Esophagus squamous epithelium (tissue), 4 donors: ENCODE measurements at regions not wholly inside any gene's neighbourhood (a gene's known extent, or its start where the extent isn't known, plus 50 kb on each side); places are given as distances from the start of the nearest gene placed in this dataset.

Experiments used
- POLR2A ChIP-seq, 4 donors: fragments of 450-650 bp; IDR thresholded peaks; one replicate each; pipeline ENCODE4 v1.6.1; 2017; ENCODE audit warnings: antibody characterized with exemption in 4 of 4, mild to moderate bottlenecking in 4 of 4, moderate library complexity in 3 of 4
- TF ChIP-seq, protein P1 (sequence below), 6 experiments: fragments of 450-650 bp in 4 of 6; fragments of 200-600 bp in 2 of 6; sonication (generic) in 2 of 6; IDR thresholded peaks; one replicate each; pipeline ENCODE4 v1.5.1; 2016 to 2019; ENCODE audit warnings: antibody characterized with exemption in 6 of 6, mild to moderate bottlenecking in 4 of 6, moderate library complexity in 4 of 6

DNA sequence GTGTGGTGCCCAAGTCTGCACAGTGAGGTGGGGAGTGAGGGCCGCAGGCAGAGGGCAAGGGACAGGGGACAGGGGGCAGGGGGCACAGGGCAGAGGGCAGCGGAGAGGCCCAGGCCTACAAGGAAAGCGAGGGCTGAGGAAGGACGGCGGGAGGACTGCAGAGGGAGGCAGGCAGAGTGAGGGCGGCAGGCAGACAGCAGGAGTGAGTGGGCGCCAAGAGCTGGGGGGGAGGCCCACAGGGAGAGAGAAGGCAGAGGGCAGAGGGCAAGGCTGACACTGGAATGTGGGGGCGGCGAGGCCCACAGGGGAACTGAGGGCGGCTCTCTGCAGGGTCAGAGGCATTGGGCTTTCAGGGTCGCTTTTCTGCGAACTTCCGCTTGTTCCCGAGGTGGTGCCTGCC is 267.8 kb upstream of the NDN start:
- TF ChIP-seq, protein P1, sequence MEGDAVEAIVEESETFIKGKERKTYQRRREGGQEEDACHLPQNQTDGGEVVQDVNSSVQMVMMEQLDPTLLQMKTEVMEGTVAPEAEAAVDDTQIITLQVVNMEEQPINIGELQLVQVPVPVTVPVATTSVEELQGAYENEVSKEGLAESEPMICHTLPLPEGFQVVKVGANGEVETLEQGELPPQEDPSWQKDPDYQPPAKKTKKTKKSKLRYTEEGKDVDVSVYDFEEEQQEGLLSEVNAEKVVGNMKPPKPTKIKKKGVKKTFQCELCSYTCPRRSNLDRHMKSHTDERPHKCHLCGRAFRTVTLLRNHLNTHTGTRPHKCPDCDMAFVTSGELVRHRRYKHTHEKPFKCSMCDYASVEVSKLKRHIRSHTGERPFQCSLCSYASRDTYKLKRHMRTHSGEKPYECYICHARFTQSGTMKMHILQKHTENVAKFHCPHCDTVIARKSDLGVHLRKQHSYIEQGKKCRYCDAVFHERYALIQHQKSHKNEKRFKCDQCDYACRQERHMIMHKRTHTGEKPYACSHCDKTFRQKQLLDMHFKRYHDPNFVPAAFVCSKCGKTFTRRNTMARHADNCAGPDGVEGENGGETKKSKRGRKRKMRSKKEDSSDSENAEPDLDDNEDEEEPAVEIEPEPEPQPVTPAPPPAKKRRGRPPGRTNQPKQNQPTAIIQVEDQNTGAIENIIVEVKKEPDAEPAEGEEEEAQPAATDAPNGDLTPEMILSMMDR (IDR thresholded peaks at IDR 0.05), result no peak
- TF ChIP-seq POLR2A (IDR thresholded peaks at IDR 0.05), result no peak
